ENCODE measurements at regions not wholly inside any gene's neighbourhood (a gene's known extent, or its start where the extent isn't known, plus 50 kb on each side); places are given as distances from the start of the nearest gene placed in this dataset.

GRCh38 chr10:113443141-113443925, 109.5 kb upstream of the HABP2 start:
- TF ChIP-seq ZNF331 (CRISPR knock-in tag; IDR thresholded peaks at IDR 0.05; ENCODE audit: low read depth) (no peak), JUNB (IDR thresholded peaks at IDR 0.05; ENCODE audit: unreplicated experiment) (no peak), CREB1 (CRISPR knock-in tag; IDR thresholded peaks at IDR 0.05; ENCODE audit: low read depth) (no peak), ZNF114 (CRISPR knock-in tag; IDR thresholded peaks at IDR 0.05) (no peak), REST (IDR thresholded peaks at IDR 0.05; ENCODE audit: unreplicated experiment) (no peak), EZH2 (IDR thresholded peaks at IDR 0.05; ENCODE audit: low read depth, unreplicated experiment) (no peak), EZH2phosphoT487 (IDR thresholded peaks at IDR 0.05; ENCODE audit: unreplicated experiment) (no peak), STAT1 (IDR thresholded peaks at IDR 0.05; ENCODE audit: unreplicated experiment) (no peak), POLR2AphosphoS5 (IDR thresholded peaks at IDR 0.05; ENCODE audit: low read depth) (no peak), NANOG (IDR thresholded peaks at IDR 0.05; ENCODE audit: borderline replicate concordance) (no peak)
- TF ChIP-seq, protein P1, sequence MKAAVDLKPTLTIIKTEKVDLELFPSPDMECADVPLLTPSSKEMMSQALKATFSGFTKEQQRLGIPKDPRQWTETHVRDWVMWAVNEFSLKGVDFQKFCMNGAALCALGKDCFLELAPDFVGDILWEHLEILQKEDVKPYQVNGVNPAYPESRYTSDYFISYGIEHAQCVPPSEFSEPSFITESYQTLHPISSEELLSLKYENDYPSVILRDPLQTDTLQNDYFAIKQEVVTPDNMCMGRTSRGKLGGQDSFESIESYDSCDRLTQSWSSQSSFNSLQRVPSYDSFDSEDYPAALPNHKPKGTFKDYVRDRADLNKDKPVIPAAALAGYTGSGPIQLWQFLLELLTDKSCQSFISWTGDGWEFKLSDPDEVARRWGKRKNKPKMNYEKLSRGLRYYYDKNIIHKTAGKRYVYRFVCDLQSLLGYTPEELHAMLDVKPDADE (IDR thresholded peaks at IDR 0.05) = no peak
- TF ChIP-seq, protein P2, sequence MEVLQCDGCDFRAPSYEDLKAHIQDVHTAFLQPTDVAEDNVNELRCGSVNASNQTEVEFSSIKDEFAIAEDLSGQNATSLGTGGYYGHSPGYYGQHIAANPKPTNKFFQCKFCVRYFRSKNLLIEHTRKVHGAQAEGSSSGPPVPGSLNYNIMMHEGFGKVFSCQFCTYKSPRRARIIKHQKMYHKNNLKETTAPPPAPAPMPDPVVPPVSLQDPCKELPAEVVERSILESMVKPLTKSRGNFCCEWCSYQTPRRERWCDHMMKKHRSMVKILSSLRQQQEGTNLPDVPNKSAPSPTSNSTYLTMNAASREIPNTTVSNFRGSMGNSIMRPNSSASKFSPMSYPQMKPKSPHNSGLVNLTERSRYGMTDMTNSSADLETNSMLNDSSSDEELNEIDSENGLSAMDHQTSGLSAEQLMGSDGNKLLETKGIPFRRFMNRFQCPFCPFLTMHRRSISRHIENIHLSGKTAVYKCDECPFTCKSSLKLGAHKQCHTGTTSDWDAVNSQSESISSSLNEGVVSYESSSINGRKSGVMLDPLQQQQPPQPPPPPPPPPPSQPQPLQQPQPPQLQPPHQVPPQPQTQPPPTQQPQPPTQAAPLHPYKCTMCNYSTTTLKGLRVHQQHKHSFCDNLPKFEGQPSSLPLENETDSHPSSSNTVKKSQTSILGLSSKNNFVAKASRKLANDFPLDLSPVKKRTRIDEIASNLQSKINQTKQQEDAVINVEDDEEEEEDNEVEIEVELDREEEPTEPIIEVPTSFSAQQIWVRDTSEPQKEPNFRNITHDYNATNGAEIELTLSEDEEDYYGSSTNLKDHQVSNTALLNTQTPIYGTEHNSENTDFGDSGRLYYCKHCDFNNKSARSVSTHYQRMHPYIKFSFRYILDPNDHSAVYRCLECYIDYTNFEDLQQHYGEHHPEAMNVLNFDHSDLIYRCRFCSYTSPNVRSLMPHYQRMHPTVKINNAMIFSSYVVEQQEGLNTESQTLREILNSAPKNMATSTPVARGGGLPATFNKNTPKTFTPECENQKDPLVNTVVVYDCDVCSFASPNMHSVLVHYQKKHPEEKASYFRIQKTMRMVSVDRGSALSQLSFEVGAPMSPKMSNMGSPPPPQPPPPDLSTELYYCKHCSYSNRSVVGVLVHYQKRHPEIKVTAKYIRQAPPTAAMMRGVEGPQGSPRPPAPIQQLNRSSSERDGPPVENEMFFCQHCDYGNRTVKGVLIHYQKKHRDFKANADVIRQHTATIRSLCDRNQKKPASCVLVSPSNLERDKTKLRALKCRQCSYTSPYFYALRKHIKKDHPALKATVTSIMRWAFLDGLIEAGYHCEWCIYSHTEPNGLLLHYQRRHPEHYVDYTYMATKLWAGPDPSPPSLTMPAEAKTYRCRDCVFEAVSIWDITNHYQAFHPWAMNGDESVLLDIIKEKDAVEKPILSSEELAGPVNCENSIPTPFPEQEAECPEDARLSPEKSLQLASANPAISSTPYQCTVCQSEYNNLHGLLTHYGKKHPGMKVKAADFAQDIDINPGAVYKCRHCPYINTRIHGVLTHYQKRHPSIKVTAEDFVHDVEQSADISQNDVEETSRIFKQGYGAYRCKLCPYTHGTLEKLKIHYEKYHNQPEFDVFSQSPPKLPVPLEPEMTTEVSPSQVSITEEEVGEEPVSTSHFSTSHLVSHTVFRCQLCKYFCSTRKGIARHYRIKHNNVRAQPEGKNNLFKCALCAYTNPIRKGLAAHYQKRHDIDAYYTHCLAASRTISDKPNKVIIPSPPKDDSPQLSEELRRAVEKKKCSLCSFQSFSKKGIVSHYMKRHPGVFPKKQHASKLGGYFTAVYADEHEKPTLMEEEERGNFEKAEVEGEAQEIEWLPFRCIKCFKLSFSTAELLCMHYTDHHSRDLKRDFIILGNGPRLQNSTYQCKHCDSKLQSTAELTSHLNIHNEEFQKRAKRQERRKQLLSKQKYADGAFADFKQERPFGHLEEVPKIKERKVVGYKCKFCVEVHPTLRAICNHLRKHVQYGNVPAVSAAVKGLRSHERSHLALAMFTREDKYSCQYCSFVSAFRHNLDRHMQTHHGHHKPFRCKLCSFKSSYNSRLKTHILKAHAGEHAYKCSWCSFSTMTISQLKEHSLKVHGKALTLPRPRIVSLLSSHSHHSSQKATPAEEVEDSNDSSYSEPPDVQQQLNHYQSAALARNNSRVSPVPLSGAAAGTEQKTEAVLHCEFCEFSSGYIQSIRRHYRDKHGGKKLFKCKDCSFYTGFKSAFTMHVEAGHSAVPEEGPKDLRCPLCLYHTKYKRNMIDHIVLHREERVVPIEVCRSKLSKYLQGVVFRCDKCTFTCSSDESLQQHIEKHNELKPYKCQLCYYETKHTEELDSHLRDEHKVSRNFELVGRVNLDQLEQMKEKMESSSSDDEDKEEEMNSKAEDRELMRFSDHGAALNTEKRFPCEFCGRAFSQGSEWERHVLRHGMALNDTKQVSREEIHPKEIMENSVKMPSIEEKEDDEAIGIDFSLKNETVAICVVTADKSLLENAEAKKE (CRISPR knock-in tag; IDR thresholded peaks at IDR 0.05) = no peak
- TF ChIP-seq, protein P3, sequence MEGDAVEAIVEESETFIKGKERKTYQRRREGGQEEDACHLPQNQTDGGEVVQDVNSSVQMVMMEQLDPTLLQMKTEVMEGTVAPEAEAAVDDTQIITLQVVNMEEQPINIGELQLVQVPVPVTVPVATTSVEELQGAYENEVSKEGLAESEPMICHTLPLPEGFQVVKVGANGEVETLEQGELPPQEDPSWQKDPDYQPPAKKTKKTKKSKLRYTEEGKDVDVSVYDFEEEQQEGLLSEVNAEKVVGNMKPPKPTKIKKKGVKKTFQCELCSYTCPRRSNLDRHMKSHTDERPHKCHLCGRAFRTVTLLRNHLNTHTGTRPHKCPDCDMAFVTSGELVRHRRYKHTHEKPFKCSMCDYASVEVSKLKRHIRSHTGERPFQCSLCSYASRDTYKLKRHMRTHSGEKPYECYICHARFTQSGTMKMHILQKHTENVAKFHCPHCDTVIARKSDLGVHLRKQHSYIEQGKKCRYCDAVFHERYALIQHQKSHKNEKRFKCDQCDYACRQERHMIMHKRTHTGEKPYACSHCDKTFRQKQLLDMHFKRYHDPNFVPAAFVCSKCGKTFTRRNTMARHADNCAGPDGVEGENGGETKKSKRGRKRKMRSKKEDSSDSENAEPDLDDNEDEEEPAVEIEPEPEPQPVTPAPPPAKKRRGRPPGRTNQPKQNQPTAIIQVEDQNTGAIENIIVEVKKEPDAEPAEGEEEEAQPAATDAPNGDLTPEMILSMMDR (conservative IDR thresholded peaks at IDR 0.05; ENCODE audit: low read depth in 2 of 2) = no peak
- no peak for ATAC-seq
- Histone ChIP-seq H3K9me2 (ENCODE audit: insufficient read depth) (no peaks in the 10 kb centered on the region), H3K36me3 (ENCODE audit: insufficient read depth) (no peaks in the 10 kb centered on the region), H3K27me3 (ENCODE audit: insufficient read depth) (no peaks in the 10 kb centered on the region), H2AFZ (no peak overlapping the region), H4K20me1 (replicated peaks; ENCODE audit: insufficient read depth) (no peaks in the 10 kb centered on the region), H3K79me2 (replicated peaks; ENCODE audit: insufficient read depth) (no peaks in the 10 kb centered on the region), H3K27ac (ENCODE audit: low read depth) (no peak overlapping the region), H3F3A (replicated peaks; ENCODE audit: low read depth) (no peaks in the 10 kb centered on the region), H3K4me1 (ENCODE audit: insufficient read depth) (0 out of 2 replicates have a peak, but pooled peaks cover 5% of the 10 kb centered on the region), H3K4me3 (no peak overlapping the region), H3K4me2 (no peak overlapping the region)
- peaks cover 8% of the 10 kb centered on the region; the same call in 2 of the 3 replicates for H3K4me1 Mint-ChIP-seq
- no peaks in the 10 kb centered on the region for H3K36me3 Mint-ChIP-seq (ENCODE audit: low read depth)
- peaks cover 2% of the 10 kb centered on the region for H3K27me3 Mint-ChIP-seq (ENCODE audit: insufficient read depth, low read depth, poor library complexity)
- H3K9me3 Mint-ChIP-seq = no peaks in the 10 kb centered on the region
- H3K4me3 Mint-ChIP-seq = no peak overlapping the region
- H3K27ac Mint-ChIP-seq = no peak overlapping the region
- no peak for DNase-seq (ENCODE audit: low spot score)
